ENCODE measurements at regions not wholly inside any gene's neighbourhood (a gene's known extent, or its start where the extent isn't known, plus 50 kb on each side); places are given as distances from the start of the nearest gene placed in this dataset.

DNA sequence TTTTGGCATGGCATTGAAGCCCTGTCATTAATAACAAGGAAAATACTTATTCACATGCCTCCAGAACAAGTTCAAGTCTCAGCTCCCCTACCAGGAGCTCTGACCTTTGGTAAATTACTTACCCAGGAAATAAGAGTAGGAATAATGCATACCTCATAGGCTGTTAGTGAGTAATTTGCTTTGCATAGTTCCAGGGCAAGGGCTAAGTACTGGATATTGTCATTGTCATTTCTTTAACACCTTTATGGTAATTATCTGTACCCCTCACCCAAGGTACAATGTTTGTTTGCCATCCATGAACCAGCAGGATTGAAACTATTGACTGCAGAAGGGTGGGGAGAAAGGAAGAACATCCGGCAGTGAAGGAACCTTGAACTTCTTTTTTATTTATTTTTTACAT, 148.5 kb downstream of the SOX2 start:
- DNase-seq, result no peak

DNA sequence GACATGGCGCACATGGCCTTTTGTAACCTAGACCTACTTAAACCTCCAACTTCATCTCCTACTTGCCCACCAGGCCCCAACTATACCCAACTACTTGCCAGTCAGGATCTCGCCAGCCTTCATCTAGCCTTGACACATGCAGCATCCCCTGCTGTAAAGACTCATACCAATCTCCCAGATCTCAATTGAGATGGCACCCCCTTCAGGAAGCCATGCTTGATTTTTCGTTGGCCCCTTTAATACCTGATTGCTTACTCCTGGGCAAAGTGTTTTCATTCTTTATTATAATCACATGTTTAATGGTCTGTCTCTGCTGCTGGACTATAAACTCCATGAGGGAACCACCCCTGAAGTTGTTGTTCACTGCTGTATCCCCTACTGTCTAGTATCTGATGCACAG, 150.8 kb downstream of the SOX2 start:
- no peak for DNase-seq

- no peak for DNase-seq
Observed at GRCh38 chr3:181868576-181869082, 156.9 kb downstream of the SOX2 start.

DNA sequence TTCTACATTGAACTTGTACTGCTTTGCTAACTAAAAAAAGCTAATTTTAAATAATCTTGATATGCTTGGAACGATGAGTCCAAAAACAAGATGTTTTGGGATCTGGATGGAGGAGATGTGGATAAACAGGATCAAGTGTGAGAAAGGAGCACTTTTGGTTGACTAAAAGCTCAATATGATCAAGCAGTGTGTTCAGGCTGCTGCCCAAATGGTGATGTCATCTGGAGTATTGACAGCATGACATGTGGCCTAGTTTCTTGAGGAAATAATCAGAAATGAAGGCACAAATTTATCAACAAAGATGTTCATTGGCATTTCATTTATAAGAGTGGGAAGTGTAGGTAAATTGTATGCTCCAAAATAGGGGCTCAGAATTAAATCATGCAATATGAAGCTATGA, 161.2 kb downstream of the SOX2 start:
- DNase-seq, result no peak

GRCh38 chr3:181879926-181880325, 168.2 kb downstream of the SOX2 start:
- no peak for DNase-seq

GRCh38 chr3:181880331-181880730, 168.6 kb downstream of the SOX2 start:
- DNase-seq, result no peak

GRCh38 chr3:181881749-181882148, 170.0 kb downstream of the SOX2 start:
- DNase-seq, result no peak

GRCh38 chr3:181885868-181886630, 174.3 kb downstream of the SOX2 start:
- DNase-seq, result no peak

DNA sequence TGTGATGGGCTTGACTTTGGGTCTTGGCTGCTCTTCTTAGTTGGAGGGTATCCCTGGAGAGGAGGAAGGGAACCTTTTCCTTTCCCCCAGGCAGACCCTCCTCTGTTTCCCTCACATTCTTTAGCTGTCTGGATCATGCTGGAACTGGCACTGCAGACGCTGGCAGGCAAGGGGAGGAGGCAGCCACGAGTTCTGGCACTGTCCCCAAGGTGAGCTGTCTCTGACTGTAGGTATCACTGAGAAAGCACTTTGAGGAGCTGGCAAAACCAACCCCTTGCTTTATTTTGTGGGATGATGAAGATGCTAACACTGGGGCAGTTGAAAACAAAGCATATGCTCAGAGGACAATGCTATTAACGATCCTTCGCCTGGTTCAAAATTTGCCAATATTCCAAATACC, 175.0 kb downstream of the SOX2 start:
- DNase-seq, result no peak

GRCh38 chr3:181887685-181888084, 176.0 kb downstream of the SOX2 start:
- DNase-seq, result no peak

GRCh38 chr3:181888234-181888633, 176.5 kb downstream of the SOX2 start:
- no peak for DNase-seq

DNA sequence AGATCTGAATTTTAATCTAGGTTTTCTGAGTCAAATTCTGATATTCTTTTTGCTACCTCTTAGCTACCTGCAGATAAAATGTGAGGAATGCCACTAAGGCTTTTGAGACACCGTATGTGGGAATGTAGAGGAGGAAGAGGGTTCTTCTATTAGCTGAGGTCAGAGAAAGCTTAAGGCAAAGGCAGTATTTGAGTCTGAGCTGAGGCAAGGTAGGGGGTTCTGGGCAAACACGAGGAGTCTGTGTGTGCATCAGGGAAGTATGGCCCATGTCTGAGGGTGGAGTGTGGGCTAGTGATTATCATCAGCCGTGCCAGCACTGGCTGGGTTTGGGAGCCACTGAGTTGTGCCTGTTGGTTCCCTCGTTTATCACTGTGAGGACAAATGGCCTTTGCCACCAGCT, 181.1 kb downstream of the SOX2 start:
- DNase-seq, result no peak

GRCh38 chr3:181896605-181897004, 184.9 kb downstream of the SOX2 start:
- no peak for DNase-seq

GRCh38 chr3:181899702-181900101, 188.0 kb downstream of the SOX2 start:
- DNase-seq, result no peak

DNA sequence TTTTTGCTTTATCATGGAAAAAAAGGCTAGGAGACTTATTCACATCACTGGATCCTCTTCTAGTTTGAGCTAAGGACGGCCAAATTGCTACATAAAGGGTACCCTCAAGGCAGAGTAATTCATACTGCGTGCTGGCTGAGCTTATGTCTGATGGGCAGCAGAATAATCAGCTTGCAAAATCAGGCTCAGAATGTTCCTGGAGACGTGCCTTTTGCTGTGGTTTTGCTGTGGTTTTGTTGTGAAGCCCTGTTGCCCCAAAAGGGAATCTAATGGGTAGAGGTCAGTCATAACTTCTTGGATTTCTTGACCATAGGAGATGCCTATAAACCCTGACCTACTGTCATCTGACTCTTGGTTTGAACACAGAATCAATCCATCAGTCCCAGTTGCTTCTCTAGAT, 189.9 kb downstream of the SOX2 start:
- DNase-seq, result no peak

DNA sequence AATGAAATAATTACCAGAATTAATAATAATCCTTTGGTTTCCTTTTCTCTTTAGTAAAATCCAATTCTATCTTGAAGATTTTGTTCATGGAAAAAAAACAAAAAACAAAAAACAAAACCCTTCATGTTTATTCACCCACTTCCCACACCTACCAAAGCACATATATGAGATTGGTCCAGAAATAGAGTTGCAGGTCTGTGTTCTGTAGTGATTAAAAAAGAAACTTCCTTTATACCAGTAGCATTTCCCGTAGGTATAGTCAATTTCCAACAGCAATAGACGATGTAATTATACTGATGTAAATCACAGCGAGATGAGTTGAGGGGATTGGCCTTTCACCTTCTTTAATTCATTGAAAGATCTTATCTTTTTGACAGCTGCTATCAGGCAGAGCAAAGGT, 194.6 kb downstream of the SOX2 start:
- DNase-seq, result no peak

GRCh38 chr3:181909241-181909640, 197.5 kb downstream of the SOX2 start:
- DNase-seq, result no peak

GRCh38 chr3:181912384-181912783, 200.7 kb downstream of the SOX2 start:
- DNase-seq, result no peak

DNA sequence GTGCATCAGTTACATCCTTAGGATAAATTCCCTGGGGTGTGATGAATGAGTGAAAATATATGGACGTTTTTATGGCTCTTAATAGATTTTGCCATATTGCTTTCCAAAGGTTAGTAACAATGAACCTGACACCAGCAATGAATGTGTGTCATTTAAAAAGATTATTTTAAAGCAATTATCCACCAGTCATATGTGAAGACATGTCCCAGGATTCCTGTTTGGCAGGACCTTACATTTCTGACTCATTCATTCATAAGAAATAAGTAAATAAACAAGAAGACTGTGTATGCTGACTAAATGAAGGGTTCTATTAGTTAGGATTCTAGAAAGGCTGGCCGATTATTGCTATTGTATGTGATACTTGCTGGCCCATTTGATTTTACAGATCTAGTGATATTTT, 201.5 kb downstream of the SOX2 start:
- DNase-seq, result peak; percentile 34

GRCh38 chr3:181915551-181915950, 203.8 kb downstream of the SOX2 start:
- DNase-seq, result no peak

DNA sequence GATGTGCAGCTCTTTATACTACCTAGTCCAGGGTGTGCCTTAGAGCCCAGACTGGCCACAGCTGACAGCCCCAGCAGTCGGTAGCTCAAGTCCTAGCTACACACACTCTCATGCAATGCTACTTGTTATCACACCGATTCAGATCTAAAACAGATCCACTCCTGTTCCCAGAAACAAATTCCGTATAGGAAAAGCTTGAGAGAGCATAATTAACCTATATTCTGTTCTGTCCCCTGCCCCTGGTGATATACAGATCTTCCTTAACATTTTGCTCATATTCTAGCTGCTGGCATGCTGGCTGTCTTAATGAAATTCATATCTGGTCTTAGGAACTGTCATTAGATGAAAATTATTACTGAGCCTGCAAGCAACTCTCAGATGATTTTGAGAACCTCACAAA, 204.3 kb downstream of the SOX2 start:
- DNase-seq, result no peak

DNA sequence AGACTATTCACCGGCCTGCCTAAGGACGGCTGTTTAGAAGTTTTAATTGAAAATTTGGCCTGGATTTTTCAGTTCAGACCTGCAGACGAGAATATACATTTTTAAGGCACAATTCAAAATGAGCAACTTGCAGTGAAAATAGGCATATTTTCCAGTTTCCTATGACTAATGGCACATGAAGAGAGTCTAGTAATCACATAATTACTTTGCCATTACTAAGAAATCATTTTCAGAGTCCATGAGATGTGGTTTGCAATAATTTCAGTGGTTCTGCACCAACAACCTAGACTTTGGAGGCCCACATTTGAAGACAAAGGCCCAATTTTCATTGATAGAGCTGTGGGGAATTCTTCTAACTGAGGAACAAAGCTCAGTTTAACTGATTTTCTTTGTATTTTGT, 205.3 kb downstream of the SOX2 start:
- peak; percentile 51 for DNase-seq

- DNase-seq, result peak; percentile 68
Observed at GRCh38 chr3:181919375-181919774, 207.7 kb downstream of the SOX2 start.

- no peak for DNase-seq
Observed at GRCh38 chr3:181920409-181920808, 208.7 kb downstream of the SOX2 start.

GRCh38 chr3:181921220-181921619, 209.5 kb downstream of the SOX2 start:
- no peak for DNase-seq
